ENCODE measurements at regions not wholly inside any gene's neighbourhood (a gene's known extent, or its start where the extent isn't known, plus 50 kb on each side); places are given as distances from the start of the nearest gene placed in this dataset.

GRCh38 chr9:107874137-107874536, 384.6 kb upstream of the KLF4 start:
- no CpG with 5 or more reads among the region's 3 CpGs for WGBS (ENCODE audit: extremely low coverage, insufficient read length, low lambda C conversion rate)
- Mint-ChIP-seq H3K36me3 (ENCODE audit: insufficient read depth in 1 of 3, low read depth in 3 of 3) (no peaks in the 10 kb centered on the region), H3K27me3 (ENCODE audit: low read depth) (peaks cover 25% of the 10 kb centered on the region), H3K4me1 (peaks cover 18 to 54% of the 10 kb centered on the region in 2 experiments), H3K9me3 (no peaks in the 10 kb centered on the region; a peak in 1 of 5 replicates), H3K27ac (no peak overlapping the region), H3K4me3 (no peak overlapping the region)
- Histone ChIP-seq H3K79me2 (ENCODE audit: insufficient read depth, low read length) (no peaks in the 10 kb centered on the region), H4K5ac (ENCODE audit: insufficient read length, low read depth, low read length) (no peak overlapping the region), H3T11ph (ENCODE audit: low read length) (no peak overlapping the region), H3K4ac (ENCODE audit: low read depth, low read length) (no peak overlapping the region), H3K18ac (ENCODE audit: insufficient read length, low read depth, low read length) (no peak overlapping the region), H3K4me1 (ENCODE audit: insufficient read depth, low read length) (peaks cover 3% of the 10 kb centered on the region), H2BK15ac (ENCODE audit: low read depth, low read length) (no peak overlapping the region), H3K56ac (ENCODE audit: insufficient read length, low read depth, low read length) (no peak overlapping the region), H4K8ac (replicated peaks; ENCODE audit: insufficient read length, low read depth, low read length) (no peak overlapping the region), H3K9ac (ENCODE audit: extremely low read depth, insufficient read length, low read length) (no peak overlapping the region), H2AK5ac (ENCODE audit: insufficient read length, low read length) (no peak overlapping the region), H2AFZ (ENCODE audit: low read length) (no peak overlapping the region), H3K27ac (ENCODE audit: insufficient read length, low read depth, low read length) (no peak overlapping the region), H4K20me1 (ENCODE audit: control insufficient read depth, insufficient read depth, insufficient read length) (no peaks in the 10 kb centered on the region), H2BK20ac (ENCODE audit: low read depth, low read length, poor library complexity, severe bottlenecking) (no peak overlapping the region), H2BK12ac (ENCODE audit: insufficient read length, low read depth, low read length) (no peak overlapping the region), H2BK5ac (ENCODE audit: insufficient read length, low read length) (no peak overlapping the region), H3K14ac (ENCODE audit: insufficient read depth, low read length) (no peak overlapping the region), H3K27me3 (ENCODE audit: insufficient read depth, low read length) (no peaks in the 10 kb centered on the region), H3K9me3 (ENCODE audit: control insufficient read depth, low read depth, low read length) (no peaks in the 10 kb centered on the region), H3K23ac (ENCODE audit: insufficient read length, low read depth, low read length) (no peak overlapping the region), H3K4me2 (ENCODE audit: insufficient read depth, insufficient read length, low read length) (no peak overlapping the region), H3K79me1 (ENCODE audit: insufficient read depth, low read depth, low read length, poor library complexity, severe bottlenecking) (no peaks in the 10 kb centered on the region), H4K91ac (ENCODE audit: insufficient read length, low read depth, low read length) (no peak overlapping the region), H3K23me2 (ENCODE audit: insufficient read length, low read depth, low read length, poor library complexity, severe bottlenecking) (no peaks in the 10 kb centered on the region), H2BK120ac (ENCODE audit: low read depth, low read length, poor library complexity, severe bottlenecking) (no peak overlapping the region)
- no peak for TF ChIP-seq CTCF (conservative IDR thresholded peaks at IDR 0.05)
- DNase-seq = no peak
